ENCODE measurements at regions not wholly inside any gene's neighbourhood (a gene's known extent, or its start where the extent isn't known, plus 50 kb on each side); places are given as distances from the start of the nearest gene placed in this dataset.

- Histone ChIP-seq H3K36me3 (no peaks in the 10 kb centered on the region), H3K4me3 (no peak overlapping the region), H3K27me3 (replicated peaks) (no peaks in the 10 kb centered on the region), H3K27ac (no peak overlapping the region), H3K4me1 (replicated peaks) (no peaks in the 10 kb centered on the region), H3K9me3 (replicated peaks) (no peaks in the 10 kb centered on the region)
- no peak for DNase-seq (ENCODE audit: low read depth in 1 of 2, low spot score in 2 of 2)
Observed at GRCh38 chr20:40218316-40218969, 470.6 kb downstream of the MAFB start.

DNA sequence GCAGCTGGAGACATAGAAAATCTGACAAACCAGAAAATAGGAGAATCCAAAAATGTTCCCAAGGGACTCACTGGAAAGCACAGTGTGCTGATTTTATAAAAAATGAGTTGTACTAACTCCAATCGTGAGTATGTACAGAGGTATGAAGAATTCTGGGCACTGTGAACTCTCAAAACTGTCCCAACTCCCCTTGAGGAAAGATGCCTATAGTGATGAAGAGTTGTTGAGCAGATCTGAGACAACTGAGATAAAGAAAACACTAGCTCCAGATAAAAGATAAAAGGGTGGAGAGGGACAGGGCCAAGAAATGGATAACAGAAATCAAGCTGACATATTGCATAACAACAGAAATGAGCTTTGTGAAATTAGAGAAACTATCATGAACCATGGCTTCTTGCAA lies 481.4 kb downstream of the MAFB start:
- Histone ChIP-seq H3K36me3 (no peaks in the 10 kb centered on the region), H3K27ac (no peak overlapping the region), H3K9me3 (replicated peaks) (no peaks in the 10 kb centered on the region), H3K4me1 (replicated peaks) (no peaks in the 10 kb centered on the region), H3K27me3 (replicated peaks) (no peaks in the 10 kb centered on the region), H3K4me3 (no peak overlapping the region)
- DNase-seq (ENCODE audit: low read depth in 1 of 2, low spot score in 2 of 2), result no peak

GRCh38 chr20:40205971-40206370 lies 483.1 kb downstream of the MAFB start:
- Histone ChIP-seq H3K36me3 (no peaks in the 10 kb centered on the region), H3K27ac (no peak overlapping the region), H3K27me3 (replicated peaks) (no peaks in the 10 kb centered on the region), H3K4me1 (replicated peaks) (no peaks in the 10 kb centered on the region), H3K4me3 (no peak overlapping the region), H3K9me3 (replicated peaks) (no peaks in the 10 kb centered on the region)
- no peak for DNase-seq (ENCODE audit: low read depth in 1 of 2, low spot score in 2 of 2)

- no peak overlapping the region for H3K4me3 ChIP-seq
- DNase-seq (ENCODE audit: low read depth in 1 of 2, low spot score in 2 of 2), result no peak
- H3K27me3 ChIP-seq (replicated peaks), result no peaks in the 10 kb centered on the region
- no peak overlapping the region for H3K27ac ChIP-seq
- H3K9me3 ChIP-seq (replicated peaks), result no peaks in the 10 kb centered on the region
- H3K4me1 ChIP-seq (replicated peaks), result no peaks in the 10 kb centered on the region
- H3K36me3 ChIP-seq, result no peaks in the 10 kb centered on the region
Observed at GRCh38 chr20:40203032-40203431, 486.0 kb downstream of the MAFB start.

GRCh38 chr20:40197691-40198090 lies 491.3 kb downstream of the MAFB start:
- Histone ChIP-seq H3K36me3 (no peaks in the 10 kb centered on the region), H3K4me3 (no peak overlapping the region), H3K27me3 (replicated peaks) (no peaks in the 10 kb centered on the region), H3K27ac (no peak overlapping the region), H3K9me3 (replicated peaks) (no peaks in the 10 kb centered on the region), H3K4me1 (replicated peaks) (no peaks in the 10 kb centered on the region)
- no peak for DNase-seq (ENCODE audit: low read depth in 1 of 2, low spot score in 2 of 2)

DNA sequence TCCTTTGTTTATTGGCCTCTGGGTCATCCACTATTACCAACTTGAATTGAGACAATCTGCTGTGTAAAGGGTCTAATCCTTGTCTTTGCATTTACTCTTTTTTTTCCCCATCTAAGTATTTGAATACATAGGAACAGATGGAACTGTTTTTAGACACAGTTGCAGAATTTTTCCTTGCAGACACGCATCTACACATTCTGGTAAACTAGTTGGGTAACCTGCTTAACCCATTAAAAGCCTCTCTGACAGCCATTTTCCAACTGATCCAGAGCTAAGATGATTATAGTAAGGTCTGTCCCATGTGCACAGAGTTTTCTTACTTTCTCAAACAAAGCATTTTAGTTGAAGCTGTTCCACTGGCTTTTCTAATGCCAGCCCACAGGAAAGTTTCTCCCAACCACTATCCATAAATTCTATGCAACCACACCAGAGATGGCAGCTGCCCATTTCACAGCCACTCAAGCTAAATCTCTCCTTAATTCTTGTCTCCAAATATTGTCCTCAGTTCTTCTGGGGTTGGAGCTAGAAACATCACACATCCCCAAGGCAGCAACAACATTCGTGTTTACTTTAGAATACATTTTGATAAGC lies 492.1 kb downstream of the MAFB start:
- Histone ChIP-seq H3K9me3 (replicated peaks) (no peaks in the 10 kb centered on the region), H3K4me1 (replicated peaks) (no peaks in the 10 kb centered on the region), H3K4me3 (no peak overlapping the region), H3K27me3 (replicated peaks) (no peaks in the 10 kb centered on the region), H3K27ac (no peak overlapping the region), H3K36me3 (no peaks in the 10 kb centered on the region)
- DNase-seq (ENCODE audit: low read depth in 1 of 2, low spot score in 2 of 2), result no peak

DNA sequence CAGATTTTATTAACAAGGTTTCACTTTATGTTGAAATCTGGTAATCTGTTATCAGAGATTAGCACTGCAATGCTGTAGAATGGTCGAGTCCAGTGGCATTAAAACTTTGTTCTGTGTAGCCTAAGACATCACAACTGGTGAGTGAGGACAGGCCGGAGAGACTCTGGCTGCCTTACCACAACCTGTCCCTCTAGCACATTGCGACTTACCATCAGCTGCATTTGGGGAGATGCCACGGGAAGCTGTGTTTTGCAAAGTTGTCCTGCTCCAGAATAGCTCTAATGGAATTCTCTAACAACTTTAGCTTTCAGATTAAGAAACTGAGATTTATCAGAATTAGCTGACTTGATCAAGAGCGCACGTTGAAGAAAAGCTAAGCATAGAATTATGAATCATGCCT lies 493.3 kb downstream of the MAFB start:
- H3K27me3 ChIP-seq (replicated peaks), result no peaks in the 10 kb centered on the region
- H3K4me3 ChIP-seq, result no peak overlapping the region
- H3K36me3 ChIP-seq, result no peaks in the 10 kb centered on the region
- no peaks in the 10 kb centered on the region for H3K4me1 ChIP-seq (replicated peaks)
- H3K9me3 ChIP-seq (replicated peaks), result no peaks in the 10 kb centered on the region
- DNase-seq (ENCODE audit: low read depth in 1 of 2, low spot score in 2 of 2), result no peak
- no peak overlapping the region for H3K27ac ChIP-seq

GRCh38 chr20:40192529-40192928 lies 496.5 kb downstream of the MAFB start:
- no peaks in the 10 kb centered on the region for H3K36me3 ChIP-seq
- no peak overlapping the region for H3K27ac ChIP-seq
- H3K9me3 ChIP-seq (replicated peaks), result no peaks in the 10 kb centered on the region
- no peaks in the 10 kb centered on the region for H3K27me3 ChIP-seq (replicated peaks)
- no peak overlapping the region for H3K4me3 ChIP-seq
- no peaks in the 10 kb centered on the region for H3K4me1 ChIP-seq (replicated peaks)
- no peak for DNase-seq (ENCODE audit: low read depth in 1 of 2, low spot score in 2 of 2)

DNA sequence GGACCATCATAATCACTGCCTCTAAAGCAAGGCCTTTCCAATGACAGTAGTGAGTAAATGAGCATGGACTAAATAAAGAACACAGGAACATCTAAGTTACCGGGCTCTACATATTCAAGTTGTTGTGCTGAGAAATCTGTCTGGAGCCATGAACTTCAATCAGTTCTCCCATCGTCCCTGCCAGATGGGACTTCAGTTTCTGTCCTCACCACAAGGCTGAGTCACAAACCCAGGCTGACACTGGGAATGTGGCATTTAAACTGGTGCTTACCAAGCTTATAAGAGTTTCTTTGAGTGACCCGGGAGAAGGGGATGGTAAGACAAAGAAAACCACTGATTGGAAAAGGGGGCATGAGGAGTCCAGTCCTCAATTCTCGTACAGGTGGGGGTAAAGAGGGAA lies 497.0 kb downstream of the MAFB start:
- Histone ChIP-seq H3K4me1 (replicated peaks) (no peaks in the 10 kb centered on the region), H3K36me3 (no peaks in the 10 kb centered on the region), H3K9me3 (replicated peaks) (no peaks in the 10 kb centered on the region), H3K27ac (no peak overlapping the region), H3K4me3 (no peak overlapping the region), H3K27me3 (replicated peaks) (no peaks in the 10 kb centered on the region)
- no peak for DNase-seq (ENCODE audit: low read depth in 1 of 2, low spot score in 2 of 2)

DNA sequence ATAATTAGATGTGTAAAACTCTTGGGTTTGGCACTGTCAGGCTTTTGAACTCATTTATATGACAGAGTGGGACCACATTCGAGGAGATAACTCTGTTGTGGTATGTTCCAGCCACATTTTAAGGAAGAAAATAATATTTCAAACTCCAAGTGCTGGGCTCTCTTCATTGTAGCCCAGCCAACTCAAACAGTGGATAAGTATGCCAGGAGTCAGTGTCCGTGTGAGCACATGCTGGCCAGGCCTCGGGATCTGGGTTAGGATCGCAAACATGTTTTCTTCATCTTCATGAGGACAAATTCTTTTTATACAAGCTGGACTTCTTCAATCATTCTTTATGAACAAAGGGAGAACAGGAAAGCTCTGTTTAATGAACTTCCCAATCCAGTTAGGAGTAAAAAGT lies 497.5 kb downstream of the MAFB start:
- no peaks in the 10 kb centered on the region for H3K27me3 ChIP-seq (replicated peaks)
- H3K36me3 ChIP-seq, result no peaks in the 10 kb centered on the region
- no peaks in the 10 kb centered on the region for H3K9me3 ChIP-seq (replicated peaks)
- no peak overlapping the region for H3K27ac ChIP-seq
- H3K4me1 ChIP-seq (replicated peaks), result no peaks in the 10 kb centered on the region
- H3K4me3 ChIP-seq, result no peak overlapping the region
- no peak for DNase-seq (ENCODE audit: low read depth in 1 of 2, low spot score in 2 of 2)

GRCh38 chr20:40189621-40190020 lies 499.4 kb downstream of the MAFB start:
- no peak overlapping the region for H3K27ac ChIP-seq
- H3K4me3 ChIP-seq, result no peak overlapping the region
- no peaks in the 10 kb centered on the region for H3K27me3 ChIP-seq (replicated peaks)
- no peaks in the 10 kb centered on the region for H3K9me3 ChIP-seq (replicated peaks)
- DNase-seq (ENCODE audit: low read depth in 1 of 2, low spot score in 2 of 2), result no peak
- no peaks in the 10 kb centered on the region for H3K36me3 ChIP-seq
- H3K4me1 ChIP-seq (replicated peaks), result no peaks in the 10 kb centered on the region

- Histone ChIP-seq H3K9me3 (replicated peaks) (no peaks in the 10 kb centered on the region), H3K27ac (no peak overlapping the region), H3K36me3 (no peaks in the 10 kb centered on the region), H3K27me3 (replicated peaks) (no peaks in the 10 kb centered on the region), H3K4me1 (replicated peaks) (no peaks in the 10 kb centered on the region), H3K4me3 (no peak overlapping the region)
- no peak for DNase-seq (ENCODE audit: low read depth in 1 of 2, low spot score in 2 of 2)
Observed at GRCh38 chr20:40188319-40188718, 500.7 kb downstream of the MAFB start.

DNA sequence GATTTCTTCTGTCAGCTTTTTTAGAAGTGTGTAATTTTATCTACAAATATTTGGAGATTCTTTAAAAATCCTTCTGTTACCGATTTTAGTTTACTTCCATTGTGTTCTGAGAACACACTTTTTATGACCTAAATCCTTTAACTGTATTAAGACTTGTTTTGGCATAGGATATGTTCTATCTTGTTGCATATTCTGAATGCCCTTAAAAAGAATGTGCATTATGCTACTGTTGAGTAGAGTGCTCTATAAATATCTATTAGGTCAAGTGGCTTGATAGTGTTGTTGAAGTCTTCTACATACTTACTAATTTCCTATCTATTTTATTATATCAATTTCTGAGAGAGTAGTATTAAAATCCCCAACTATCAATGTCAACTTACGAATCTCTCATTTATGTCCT lies 502.2 kb downstream of the MAFB start:
- no peak overlapping the region for H3K4me3 ChIP-seq
- no peaks in the 10 kb centered on the region for H3K4me1 ChIP-seq (replicated peaks)
- no peak overlapping the region for H3K27ac ChIP-seq
- H3K36me3 ChIP-seq, result no peaks in the 10 kb centered on the region
- DNase-seq (ENCODE audit: low read depth in 1 of 2, low spot score in 2 of 2), result no peak
- no peaks in the 10 kb centered on the region for H3K9me3 ChIP-seq (replicated peaks)
- no peaks in the 10 kb centered on the region for H3K27me3 ChIP-seq (replicated peaks)

GRCh38 chr20:40181676-40182075 lies 507.4 kb downstream of the MAFB start:
- no peak for DNase-seq (ENCODE audit: low read depth in 1 of 2, low spot score in 2 of 2)
- Histone ChIP-seq H3K4me1 (replicated peaks) (no peaks in the 10 kb centered on the region), H3K36me3 (no peaks in the 10 kb centered on the region), H3K27ac (no peak overlapping the region), H3K9me3 (replicated peaks) (no peaks in the 10 kb centered on the region), H3K4me3 (no peak overlapping the region), H3K27me3 (replicated peaks) (0 out of 2 replicates have a peak, but pooled peaks cover 3% of the 10 kb centered on the region)
